CD4-positive, alpha-beta T cell (primary cell): ENCODE measurements at regions not wholly inside any gene's neighbourhood (a gene's known extent, or its start where the extent isn't known, plus 50 kb on each side); places are given as distances from the start of the nearest gene placed in this dataset.

Experiments
- ATAC-seq: fragments of 200-7000 bp; cut with Tn5 transposase; one replicate; pipeline ENCODE4 v1.10.0; 2022; ENCODE audit warnings: mild to moderate bottlenecking; ENCODE audit not compliant: poor library complexity
- CTCF ChIA-PET: fragments of 350-600 bp; sonication (Branson Sonifier 250); formaldehyde crosslinking; loops from one replicate; lab custom pipeline; 2021; ENCODE audit warnings: antibody characterized with exemption, inconsistent platforms; lab: Charles Lee
- POLR2A ChIA-PET: fragments of 350-600 bp; sonication (Branson Sonifier 250); formaldehyde crosslinking; loops from one replicate; lab custom pipeline; 2021; ENCODE audit warnings: antibody characterized with exemption, inconsistent platforms; lab: Charles Lee
- DNase-seq, 14 experiments: peaks; one replicate each; pipeline ENCODE4 v3.0.0-alpha.2; 2013 to 2020; ENCODE audit warnings: mixed read lengths in 2 of 14
- H3K27ac ChIP-seq, 2 donors: one replicate each; pipeline versions ENCODE4 v1.5.1 to v1.7.0; 2013; ENCODE audit warnings: low read length in 2 of 2, low read depth in 1 of 2, mild to moderate bottlenecking in 1 of 2
- H3K27me3 ChIP-seq, 2 experiments: 1 replicate in 1 of 2; 2 replicates in 1 of 2; pipeline versions ENCODE4 v1.6.1 to v1.7.0; 2013; ENCODE audit warnings: low read length in 2 of 2, control low read depth in 1 of 2, mild to moderate bottlenecking in 1 of 2, moderate library complexity in 1 of 2; ENCODE audit not compliant: insufficient read depth in 2 of 2, control insufficient read depth in 1 of 2
- H3K36me3 ChIP-seq: one replicate; pipeline ENCODE4 v1.6.1; 2013; ENCODE audit warnings: low read length, control low read depth; ENCODE audit not compliant: insufficient read depth
- H3K4me1 ChIP-seq: one replicate; pipeline ENCODE4 v1.6.1; 2013; ENCODE audit warnings: low read length, control low read depth; ENCODE audit not compliant: insufficient read depth
- H3K4me3 ChIP-seq: one replicate; pipeline ENCODE4 v1.5.1; 2013; ENCODE audit warnings: mild to moderate bottlenecking, low read length, moderate library complexity
- H3K9me3 ChIP-seq, 2 experiments: 1 replicate in 1 of 2; 2 replicates in 1 of 2; pipeline versions ENCODE4 v1.6.1 to v1.7.0; 2013; ENCODE audit warnings: low read length in 2 of 2, mild to moderate bottlenecking in 2 of 2, control low read depth in 1 of 2, moderate library complexity in 1 of 2; ENCODE audit not compliant: control insufficient read depth in 1 of 2, insufficient read depth in 1 of 2
- H3K27ac Mint-ChIP-seq: one replicate; pipeline ENCODE4 v1.8.0; 2020; ENCODE audit warnings: mixed read lengths
- H3K27me3 Mint-ChIP-seq: one replicate; pipeline ENCODE4 v1.8.0; 2021; ENCODE audit warnings: mixed read lengths
- H3K36me3 Mint-ChIP-seq: one replicate; pipeline ENCODE4 v1.8.0; 2021; ENCODE audit warnings: low read depth, mixed read lengths
- H3K4me1 Mint-ChIP-seq: one replicate; pipeline ENCODE4 v1.8.0; 2021; ENCODE audit warnings: low read depth, mixed read lengths
- H3K4me3 Mint-ChIP-seq: one replicate; pipeline ENCODE4 v1.8.0; 2020; ENCODE audit warnings: mild to moderate bottlenecking, mixed read lengths
- H3K9me3 Mint-ChIP-seq: one replicate; pipeline ENCODE4 v1.8.0; 2020; ENCODE audit warnings: mixed read lengths
- CTCF ChIP-seq: fragments of 200-600 bp; IDR thresholded peaks from one replicate; pipeline ENCODE4 v1.8.0; 2022; ENCODE audit warnings: antibody characterized with exemption, mild to moderate bottlenecking
- intact Hi-C, 2 experiments: fragments of 100-400 bp; cut with DNase I in 1 of 2; cut with micrococcal nuclease in 1 of 2; formaldehyde crosslinking; loops; one replicate each; pipeline versions ENCODE4 v1.15.1 to v1.9.0; 2023 to 2025; cut with DNase I, micrococcal nuclease

- POLR2A ChIA-PET, result no interaction called here
- Mint-ChIP-seq H3K4me1 (no peaks in the 10 kb centered on the region), H3K36me3 (no peaks in the 10 kb centered on the region), H3K27ac (no peak overlapping the region), H3K9me3 (no peaks in the 10 kb centered on the region), H3K4me3 (no peak overlapping the region), H3K27me3 (no peaks in the 10 kb centered on the region)
- Histone ChIP-seq H3K4me1 (no peaks in the 10 kb centered on the region), H3K9me3 (no peaks in the 10 kb centered on the region), H3K4me3 (no peak overlapping the region), H3K36me3 (no peaks in the 10 kb centered on the region), H3K27me3 (no peaks in the 10 kb centered on the region), H3K27ac (no peak overlapping the region)
- intact Hi-C loops, result no loop called here
- TF ChIP-seq CTCF, result no peak
- no peak for DNase-seq
- CTCF ChIA-PET, result interaction anchor here (1.4 kb wide), 1 partner anchor 57 kb away, joined by 3 read pairs; no protein-coding TSS in a partner anchor
- ATAC-seq, result no peak
Observed at GRCh38 chr3:124631727-124632126, 98.5 kb upstream of the UMPS start.

- H3K27me3 ChIP-seq, result no peaks in the 10 kb centered on the region
- POLR2A ChIA-PET, result no interaction called here
- Mint-ChIP-seq H3K9me3 (no peaks in the 10 kb centered on the region), H3K27me3 (no peaks in the 10 kb centered on the region), H3K36me3 (no peaks in the 10 kb centered on the region), H3K27ac (no peak overlapping the region), H3K4me3 (no peak overlapping the region), H3K4me1 (no peaks in the 10 kb centered on the region)
- DNase-seq, result no peak
- intact Hi-C loops, result no loop called here
- no peak for TF ChIP-seq CTCF
- H3K9me3 ChIP-seq, result no peaks in the 10 kb centered on the region
- H3K36me3 ChIP-seq, result no peaks in the 10 kb centered on the region
- H3K27ac ChIP-seq, result no peak overlapping the region
- no peak overlapping the region for H3K4me3 ChIP-seq
- H3K4me1 ChIP-seq, result no peaks in the 10 kb centered on the region
- CTCF ChIA-PET, result interaction anchor here (1.4 kb wide), 1 partner anchor 56 kb away, joined by 3 read pairs; no protein-coding TSS in a partner anchor
- no peak for ATAC-seq
Observed at GRCh38 chr3:124632566-124633140, 97.6 kb upstream of the UMPS start.

GRCh38 chr3:124633524-124633923 is 96.7 kb upstream of the UMPS start:
- no peaks in the 10 kb centered on the region for H3K4me1 ChIP-seq
- no peak overlapping the region for H3K27ac Mint-ChIP-seq
- ChIA-PET POLR2A (no interaction called here), CTCF (no interaction called here)
- intact Hi-C loops, result no loop called here
- H3K36me3 ChIP-seq, result no peaks in the 10 kb centered on the region
- no peaks in the 10 kb centered on the region for H3K4me1 Mint-ChIP-seq
- no peak for TF ChIP-seq CTCF
- H3K27me3 ChIP-seq, result no peaks in the 10 kb centered on the region
- H3K36me3 Mint-ChIP-seq, result no peaks in the 10 kb centered on the region
- no peak overlapping the region for H3K4me3 Mint-ChIP-seq
- no peaks in the 10 kb centered on the region for H3K9me3 ChIP-seq
- no peaks in the 10 kb centered on the region for H3K27me3 Mint-ChIP-seq
- H3K27ac ChIP-seq, result no peak overlapping the region
- no peaks in the 10 kb centered on the region for H3K9me3 Mint-ChIP-seq
- no peak overlapping the region for H3K4me3 ChIP-seq
- ATAC-seq, result no peak
- no peak for DNase-seq
